ENCODE measurements at regions not wholly inside any gene's neighbourhood (a gene's known extent, or its start where the extent isn't known, plus 50 kb on each side); places are given as distances from the start of the nearest gene placed in this dataset.

DNA sequence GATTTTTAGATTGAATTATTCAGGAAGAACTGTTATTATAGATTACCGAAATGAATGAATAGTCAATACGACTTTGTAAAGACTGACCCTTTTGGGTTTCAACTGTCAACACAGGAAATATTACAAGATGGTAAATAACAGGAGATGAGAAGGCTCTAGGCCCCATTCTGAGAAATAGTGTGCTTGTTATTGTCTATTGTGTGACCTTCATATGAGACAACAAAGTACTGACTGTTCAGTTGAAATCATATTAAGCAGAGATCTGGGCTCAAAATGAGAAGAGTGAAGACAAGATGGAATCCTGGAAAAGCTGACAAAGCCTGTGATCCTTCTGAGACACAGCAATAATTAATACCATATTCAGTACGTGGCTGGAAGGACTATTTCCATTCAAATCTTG is 503.8 kb downstream of the INHBA start:
- DNase-seq (no peak), ATAC-seq (ENCODE audit: low read depth) (no peak)
- POLR2A ChIA-PET = no interaction called here
- Mint-ChIP-seq H3K27me3 (no peaks in the 10 kb centered on the region), H3K27ac (no peak overlapping the region), H3K4me3 (no peak overlapping the region), H3K9me3 (peaks cover 5% of the 10 kb centered on the region), H3K36me3 (no peaks in the 10 kb centered on the region), H3K4me1 (no peaks in the 10 kb centered on the region)

DNA sequence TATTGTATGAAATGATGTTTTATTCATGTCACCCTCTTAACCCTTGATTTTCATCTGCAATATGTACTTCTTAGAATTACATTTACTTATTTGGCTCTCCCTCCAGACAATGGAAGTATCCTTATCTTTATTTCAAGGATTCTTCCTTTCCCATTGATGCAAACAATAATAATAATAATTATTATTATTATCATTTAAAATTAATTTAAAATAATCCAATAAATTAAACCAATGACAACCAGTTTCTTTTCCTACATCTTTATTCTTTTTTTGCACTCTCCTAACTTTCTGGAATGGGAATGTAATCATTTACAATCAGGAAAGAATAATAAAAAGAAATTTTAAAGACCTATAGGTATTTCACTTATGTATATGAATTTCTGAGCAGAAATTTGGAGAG is 504.4 kb downstream of the INHBA start:
- H3K9me3 Mint-ChIP-seq = peaks cover 5% of the 10 kb centered on the region
- no peaks in the 10 kb centered on the region for H3K27me3 Mint-ChIP-seq
- H3K4me3 Mint-ChIP-seq = no peak overlapping the region
- no peak for ATAC-seq (ENCODE audit: low read depth)
- no peaks in the 10 kb centered on the region for H3K36me3 Mint-ChIP-seq
- POLR2A ChIA-PET = no interaction called here
- no peak for DNase-seq
- H3K27ac Mint-ChIP-seq = no peak overlapping the region
- no peaks in the 10 kb centered on the region for H3K4me1 Mint-ChIP-seq

DNA sequence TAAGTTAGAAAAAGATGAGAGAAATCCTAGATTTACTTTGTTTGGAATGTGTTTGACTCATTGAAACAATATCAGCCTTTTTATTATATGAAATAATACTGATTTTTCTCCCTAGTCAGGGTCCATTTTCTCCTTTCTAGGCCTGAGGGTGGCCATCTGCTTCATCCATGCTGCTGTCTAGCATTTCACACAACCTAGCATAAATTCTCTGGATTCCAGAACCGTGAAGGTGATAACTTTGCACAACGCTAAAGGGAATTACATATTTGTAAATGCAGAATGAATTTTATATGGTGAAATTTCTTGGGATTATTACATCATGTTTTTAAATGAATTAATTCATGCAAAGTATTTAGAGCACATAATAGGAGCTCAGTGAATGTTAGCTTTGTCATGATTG is 505.1 kb downstream of the INHBA start:
- ATAC-seq (ENCODE audit: low read depth) = no peak
- Mint-ChIP-seq H3K9me3 (peaks cover 5% of the 10 kb centered on the region), H3K36me3 (no peaks in the 10 kb centered on the region), H3K4me3 (no peak overlapping the region), H3K27ac (no peak overlapping the region), H3K4me1 (no peaks in the 10 kb centered on the region), H3K27me3 (no peaks in the 10 kb centered on the region)
- DNase-seq = no peak
- POLR2A ChIA-PET = no interaction called here

DNA sequence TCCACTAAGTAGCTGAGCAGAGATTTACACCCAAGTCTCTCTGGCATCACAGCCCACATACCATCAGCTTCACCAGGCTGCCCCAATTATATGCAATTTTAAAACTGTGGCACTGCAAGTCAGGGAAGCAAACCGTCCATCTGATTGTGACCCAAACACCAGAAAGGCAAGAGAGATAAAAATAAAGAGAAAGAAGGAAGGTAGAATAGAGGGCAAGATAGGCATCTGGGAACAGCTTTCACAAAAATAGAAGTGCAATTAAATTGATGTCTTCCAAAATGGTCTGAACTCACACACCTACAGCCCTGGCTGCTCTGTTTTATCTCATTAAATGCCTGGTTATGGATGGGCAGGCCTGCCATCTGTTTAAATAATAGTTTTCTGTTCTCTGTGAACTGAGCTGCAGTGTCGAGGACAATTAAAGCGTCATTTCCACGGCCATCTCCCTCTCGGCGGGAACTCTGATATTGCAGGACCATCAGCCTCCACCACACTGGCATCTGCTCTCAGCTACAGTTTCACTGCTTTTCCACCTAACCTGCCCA is 509.1 kb downstream of the INHBA start:
- H3K4me3 Mint-ChIP-seq = no peak overlapping the region
- H3K27me3 Mint-ChIP-seq = no peaks in the 10 kb centered on the region
- no peak for DNase-seq
- H3K27ac Mint-ChIP-seq = no peak overlapping the region
- no peak for ATAC-seq (ENCODE audit: low read depth)
- H3K36me3 Mint-ChIP-seq = no peaks in the 10 kb centered on the region
- POLR2A ChIA-PET = no interaction called here
- no peaks in the 10 kb centered on the region for H3K9me3 Mint-ChIP-seq
- no peaks in the 10 kb centered on the region for H3K4me1 Mint-ChIP-seq

DNA sequence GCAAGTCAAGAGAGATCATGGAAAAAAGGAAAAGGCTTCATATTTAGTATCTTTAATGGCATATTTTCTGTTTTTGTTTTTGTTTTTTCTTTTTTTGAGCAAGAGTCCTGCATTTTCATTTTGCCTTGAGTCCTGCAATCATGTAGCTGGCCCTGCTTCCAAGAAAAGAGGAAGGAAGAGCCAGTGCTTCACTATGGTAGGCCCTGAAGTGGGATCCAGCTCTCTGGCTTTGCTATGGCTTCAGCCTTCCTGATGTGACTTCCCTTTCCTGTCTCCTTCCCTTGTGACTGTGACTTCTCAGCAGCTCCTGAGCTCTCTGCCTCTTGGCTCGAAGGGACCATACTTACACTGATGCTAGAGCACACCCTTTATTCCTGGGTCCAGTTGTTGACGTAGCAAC is 512.3 kb downstream of the INHBA start:
- H3K9me3 Mint-ChIP-seq = no peaks in the 10 kb centered on the region
- no peaks in the 10 kb centered on the region for H3K27me3 Mint-ChIP-seq
- POLR2A ChIA-PET = no interaction called here
- no peak overlapping the region for H3K27ac Mint-ChIP-seq
- ATAC-seq (ENCODE audit: low read depth) (no peak), DNase-seq (no peak)
- H3K36me3 Mint-ChIP-seq = no peaks in the 10 kb centered on the region
- H3K4me1 Mint-ChIP-seq = no peaks in the 10 kb centered on the region
- H3K4me3 Mint-ChIP-seq = no peak overlapping the region

DNA sequence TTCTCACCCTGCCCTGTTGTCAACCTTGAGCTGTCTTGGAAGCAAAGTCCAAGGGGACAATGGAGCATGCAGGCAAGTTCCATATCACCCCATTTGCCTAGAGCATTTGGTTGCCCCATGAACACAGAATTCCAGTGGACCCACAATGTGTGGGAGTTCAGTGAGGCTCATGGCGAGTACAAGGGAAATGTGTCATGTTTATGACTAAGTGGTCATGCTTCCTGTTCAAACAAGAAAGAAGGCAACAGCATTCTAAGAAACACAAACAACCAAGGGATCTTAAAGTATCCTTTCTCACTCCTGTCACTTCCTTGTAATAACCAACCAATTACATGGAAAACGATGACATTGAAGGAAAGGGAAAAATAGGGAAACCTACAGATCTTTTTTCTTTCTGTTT is 513.0 kb downstream of the INHBA start:
- POLR2A ChIA-PET = no interaction called here
- Mint-ChIP-seq H3K27me3 (no peaks in the 10 kb centered on the region), H3K4me3 (no peak overlapping the region), H3K27ac (no peak overlapping the region), H3K4me1 (no peaks in the 10 kb centered on the region), H3K36me3 (no peaks in the 10 kb centered on the region), H3K9me3 (no peaks in the 10 kb centered on the region)
- no peak for ATAC-seq (ENCODE audit: low read depth)
- no peak for DNase-seq

DNA sequence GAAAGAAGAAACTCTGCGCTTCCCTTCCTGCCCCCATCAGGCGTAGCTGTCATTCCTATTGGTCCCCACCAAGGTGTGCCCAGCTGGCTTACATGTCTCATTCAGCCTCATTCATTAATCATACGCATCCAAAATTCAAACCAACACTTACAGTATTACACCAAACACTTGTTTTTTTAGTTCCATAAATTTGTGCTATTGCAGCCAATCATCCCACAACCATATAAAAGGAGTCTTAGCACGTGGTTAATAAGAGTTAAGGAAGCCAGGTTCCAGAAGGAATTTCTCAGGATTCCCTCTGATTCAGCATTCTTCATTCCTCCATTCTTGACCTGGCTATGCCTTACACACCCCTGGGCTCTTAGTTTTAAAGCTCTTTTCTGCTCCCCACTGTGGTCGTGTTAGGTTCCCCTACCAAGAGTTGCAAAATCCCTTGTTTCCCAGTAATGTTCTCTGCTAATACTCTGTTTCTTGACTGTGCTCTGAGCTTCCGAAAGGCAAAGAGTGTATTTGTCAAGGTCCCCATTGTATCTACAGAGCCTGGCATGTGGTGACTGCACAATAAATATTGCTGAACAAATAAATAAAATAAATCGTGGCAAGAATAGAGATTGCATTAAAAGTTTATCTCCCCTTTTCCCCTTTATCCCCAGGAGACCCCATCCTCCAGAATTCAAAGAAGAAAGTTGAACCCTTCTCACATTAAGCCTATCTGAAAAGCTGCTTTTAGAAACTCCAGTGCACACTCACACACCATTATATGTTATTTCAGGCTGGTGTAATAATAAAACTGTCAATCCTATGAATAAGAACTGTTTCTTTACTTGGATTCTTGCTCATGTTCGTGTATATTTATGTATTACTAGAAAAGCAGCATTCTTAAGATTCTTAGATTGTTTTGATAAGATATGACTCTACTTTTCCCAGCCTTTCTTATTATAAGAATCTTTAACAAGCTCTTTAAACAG is 514.4 kb downstream of the INHBA start:
- DNase-seq (no peak), ATAC-seq (ENCODE audit: low read depth) (no peak)
- no peaks in the 10 kb centered on the region for H3K36me3 Mint-ChIP-seq
- H3K4me1 Mint-ChIP-seq = no peaks in the 10 kb centered on the region
- no peaks in the 10 kb centered on the region for H3K9me3 Mint-ChIP-seq
- no peak overlapping the region for H3K4me3 Mint-ChIP-seq
- POLR2A ChIA-PET = no interaction called here
- H3K27ac Mint-ChIP-seq = no peak overlapping the region
- no peaks in the 10 kb centered on the region for H3K27me3 Mint-ChIP-seq

DNA sequence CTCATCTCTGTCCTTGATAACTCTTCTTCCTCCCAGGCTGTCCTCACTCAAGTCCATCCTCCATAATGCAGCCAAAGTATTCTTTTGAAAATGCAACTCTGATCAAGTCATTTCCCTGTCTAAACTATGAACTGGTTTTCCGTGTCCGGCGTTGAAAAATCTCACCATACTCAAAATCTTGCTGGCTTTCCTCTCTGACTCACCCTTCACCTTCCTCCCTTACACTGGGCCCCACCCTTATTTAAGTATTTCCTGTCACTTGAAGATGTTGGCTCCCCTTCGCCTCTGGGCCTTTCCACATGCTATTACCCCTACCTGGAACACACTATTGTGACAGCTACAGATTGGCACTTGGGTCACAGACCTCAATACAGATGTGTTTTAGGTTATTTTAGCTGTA is 515.6 kb downstream of the INHBA start:
- POLR2A ChIA-PET = no interaction called here
- Mint-ChIP-seq H3K27ac (no peak overlapping the region), H3K4me1 (no peaks in the 10 kb centered on the region), H3K36me3 (no peaks in the 10 kb centered on the region), H3K4me3 (no peak overlapping the region), H3K27me3 (no peaks in the 10 kb centered on the region), H3K9me3 (no peaks in the 10 kb centered on the region)
- ATAC-seq (ENCODE audit: low read depth) (no peak), DNase-seq (no peak)

DNA sequence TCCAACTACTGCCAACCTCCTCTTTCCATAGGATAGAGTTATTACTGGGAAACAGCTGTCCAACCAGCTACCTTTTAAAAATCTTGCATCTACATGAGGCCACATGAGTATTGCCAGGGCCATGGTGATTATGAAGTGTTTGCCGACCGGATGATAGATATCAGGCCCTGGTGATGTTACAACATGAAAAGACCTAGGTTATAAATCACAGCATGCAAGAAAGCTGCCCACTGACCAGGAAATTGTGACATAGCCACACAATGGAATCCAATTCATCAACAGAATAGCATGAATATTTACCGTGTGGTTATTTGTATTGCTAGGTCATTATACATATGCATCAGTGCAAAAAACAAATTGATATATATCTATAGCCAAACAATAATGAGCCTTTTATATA is 517.0 kb downstream of the INHBA start:
- POLR2A ChIA-PET = no interaction called here
- no peak overlapping the region for H3K4me3 Mint-ChIP-seq

DNA sequence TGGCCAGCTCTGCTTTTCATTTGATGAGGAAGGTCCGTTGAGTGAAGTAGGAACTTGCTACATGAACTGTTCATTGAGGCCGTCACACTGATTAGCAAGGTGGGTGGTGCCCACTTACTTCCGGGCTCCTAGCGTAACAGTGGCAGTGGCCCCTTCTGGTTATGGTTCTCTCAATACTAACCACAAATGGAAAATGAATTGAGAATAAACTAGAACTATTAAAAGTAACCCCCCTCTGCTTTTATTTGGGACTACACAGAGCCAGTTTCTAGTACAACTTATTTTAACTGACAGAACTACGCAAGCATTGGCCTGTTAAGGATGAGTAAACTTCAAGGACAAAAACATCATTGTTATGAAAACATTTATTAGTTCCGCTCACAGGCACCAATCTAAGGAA is 519.1 kb downstream of the INHBA start:
- Mint-ChIP-seq H3K9me3 (no peaks in the 10 kb centered on the region), H3K4me3 (no peak overlapping the region), H3K36me3 (no peaks in the 10 kb centered on the region), H3K4me1 (no peaks in the 10 kb centered on the region), H3K27ac (no peak overlapping the region), H3K27me3 (no peaks in the 10 kb centered on the region)
- POLR2A ChIA-PET = no interaction called here
- no peak for ATAC-seq (ENCODE audit: low read depth)
- no peak for DNase-seq

More for the DNA sequence above, 517.0 kb downstream of the INHBA start:
- no peaks in the 10 kb centered on the region for H3K4me1 Mint-ChIP-seq
- DNase-seq = no peak
- no peaks in the 10 kb centered on the region for H3K36me3 Mint-ChIP-seq
- no peaks in the 10 kb centered on the region for H3K27me3 Mint-ChIP-seq
- H3K9me3 Mint-ChIP-seq = no peaks in the 10 kb centered on the region
- ATAC-seq (ENCODE audit: low read depth) = no peak
- H3K27ac Mint-ChIP-seq = no peak overlapping the region

DNA sequence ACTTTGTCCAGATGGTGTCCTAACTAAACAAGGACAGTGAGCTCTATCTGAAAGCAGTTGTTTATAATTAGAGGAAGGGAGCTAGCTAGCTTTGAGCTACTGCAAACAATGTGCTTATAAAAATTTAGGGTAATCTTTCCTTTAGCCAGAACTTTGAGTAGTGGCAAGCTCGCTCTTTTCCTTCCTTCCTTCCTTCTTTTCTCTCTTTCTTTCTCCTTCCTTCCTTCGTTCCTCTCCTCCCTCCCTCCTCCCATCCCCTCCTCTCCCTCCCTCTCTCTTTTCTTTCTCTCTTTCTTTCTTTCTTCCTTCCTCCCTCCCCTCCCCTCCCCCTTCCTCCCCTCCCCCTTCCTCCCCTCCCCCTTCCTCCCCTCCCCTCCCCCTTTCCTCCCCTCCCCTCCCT is 520.1 kb downstream of the INHBA start:
- no peak for DNase-seq
- no peaks in the 10 kb centered on the region for H3K27me3 Mint-ChIP-seq
- H3K27ac Mint-ChIP-seq = no peak overlapping the region
- POLR2A ChIA-PET = no interaction called here
- no peaks in the 10 kb centered on the region for H3K9me3 Mint-ChIP-seq
- H3K4me1 Mint-ChIP-seq = no peaks in the 10 kb centered on the region
- no peak overlapping the region for H3K4me3 Mint-ChIP-seq
- no peaks in the 10 kb centered on the region for H3K36me3 Mint-ChIP-seq
- ATAC-seq (ENCODE audit: low read depth) = no peak

DNA sequence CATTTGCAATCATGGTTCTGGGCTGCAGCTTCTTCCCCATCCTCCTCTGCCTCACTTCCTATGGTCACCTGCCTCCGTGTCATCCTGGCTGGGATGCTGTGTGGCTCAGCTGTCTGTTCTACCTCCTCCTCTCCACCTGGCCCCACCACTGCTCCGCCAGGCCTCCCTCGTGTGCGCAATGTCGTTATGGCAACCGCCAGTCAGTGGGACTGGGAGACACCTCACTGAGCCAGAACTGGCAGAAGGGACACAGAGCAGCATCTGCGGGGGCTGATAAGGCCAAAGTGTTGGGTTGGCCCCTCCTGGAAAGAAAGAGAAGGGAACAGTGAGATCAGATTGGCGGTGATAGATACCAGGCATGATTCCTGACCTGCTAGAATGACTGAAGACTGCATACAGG is 527.5 kb downstream of the INHBA start:
- Mint-ChIP-seq H3K4me1 (no peaks in the 10 kb centered on the region), H3K36me3 (no peaks in the 10 kb centered on the region), H3K9me3 (no peaks in the 10 kb centered on the region), H3K27ac (no peak overlapping the region), H3K4me3 (no peak overlapping the region), H3K27me3 (no peaks in the 10 kb centered on the region)
- DNase-seq (no peak), ATAC-seq (ENCODE audit: low read depth) (no peak)
- POLR2A ChIA-PET = no interaction called here

DNA sequence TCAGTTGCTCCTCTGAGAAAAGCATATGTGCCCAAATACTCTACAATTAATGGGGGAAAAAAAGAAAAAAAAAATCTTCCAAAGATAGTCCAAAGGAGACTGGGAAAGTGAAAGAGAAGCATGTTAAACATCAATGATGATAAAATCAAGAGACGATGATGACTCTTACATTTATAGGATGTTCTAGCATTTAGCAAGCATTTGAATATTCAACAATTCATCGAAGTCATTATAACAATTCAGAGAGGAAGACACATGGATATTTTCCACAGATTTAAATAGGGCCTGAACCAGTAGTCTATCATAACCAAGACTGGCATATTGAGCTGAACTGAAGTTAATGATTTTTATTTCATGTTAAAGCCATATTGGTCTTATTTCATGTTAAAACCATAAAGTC is 528.4 kb downstream of the INHBA start:
- Mint-ChIP-seq H3K4me3 (no peak overlapping the region), H3K36me3 (no peaks in the 10 kb centered on the region), H3K4me1 (no peaks in the 10 kb centered on the region), H3K27ac (no peak overlapping the region), H3K27me3 (no peaks in the 10 kb centered on the region), H3K9me3 (peaks cover 2% of the 10 kb centered on the region)
- POLR2A ChIA-PET = no interaction called here
- no peak for ATAC-seq (ENCODE audit: low read depth)
- no peak for DNase-seq

DNA sequence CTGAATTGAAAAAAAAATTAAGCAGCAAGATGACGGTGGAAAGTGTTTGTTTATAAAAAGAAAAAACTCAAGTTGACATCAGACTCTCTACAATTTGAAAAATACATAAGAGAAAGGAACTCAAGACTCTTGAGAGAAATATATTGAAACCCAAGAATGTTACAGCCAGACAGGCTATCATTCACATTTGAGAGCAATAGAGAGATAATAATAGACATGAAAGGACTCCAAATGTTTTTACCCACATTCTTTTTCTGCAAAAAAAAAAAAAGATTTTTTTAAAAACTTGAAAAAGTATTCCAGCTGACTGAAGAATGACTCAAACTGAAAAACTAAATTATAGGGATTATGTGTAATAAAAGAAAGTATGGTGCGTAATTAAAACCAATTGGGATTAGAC is 532.4 kb downstream of the INHBA start:
- Mint-ChIP-seq H3K4me1 (no peaks in the 10 kb centered on the region), H3K4me3 (no peak overlapping the region), H3K9me3 (peaks cover 2% of the 10 kb centered on the region), H3K36me3 (no peaks in the 10 kb centered on the region), H3K27ac (no peak overlapping the region), H3K27me3 (no peaks in the 10 kb centered on the region)
- DNase-seq = no peak
- ATAC-seq (ENCODE audit: low read depth) = no peak
- POLR2A ChIA-PET = no interaction called here
